CD14-positive monocyte (primary cell): ENCODE measurements at regions not wholly inside any gene's neighbourhood (a gene's known extent, or its start where the extent isn't known, plus 50 kb on each side); places are given as distances from the start of the nearest gene placed in this dataset.

Experiments used
- DNase-seq, 3 donors: peaks; one replicate each; pipeline ENCODE4 v3.0.0-alpha.2; 2011 to 2022
- H2AFZ ChIP-seq: 2 replicates; pipeline ENCODE4 v1.6.0; 2012; ENCODE audit warnings: mild to moderate bottlenecking, low read depth, low read length, inconsistent platforms; ENCODE audit not compliant: insufficient read depth, poor library complexity, severe bottlenecking
- H3K27ac ChIP-seq, 2 donors: 1 replicate in 1 of 2; 2 replicates in 1 of 2; pipeline ENCODE4 v1.5.1; 2012 to 2013; ENCODE audit warnings: low read length in 2 of 2, control low read depth in 1 of 2, inconsistent platforms in 1 of 2, low read depth in 1 of 2, mild to moderate bottlenecking in 1 of 2
- H3K27me3 ChIP-seq, 2 donors: one replicate each; pipeline versions ENCODE4 v1.6.0 to v1.6.1; 2011 to 2013; ENCODE audit warnings: low read length in 2 of 2; ENCODE audit not compliant: control insufficient read depth in 2 of 2, insufficient read depth in 2 of 2
- H3K36me3 ChIP-seq, 2 donors: replicated peaks in 1 of 2; 1 replicate in 1 of 2; 2 replicates in 1 of 2; pipeline versions ENCODE4 v1.5.1 to v1.6.1; 2012 to 2013; ENCODE audit warnings: low read length in 2 of 2, control low read depth in 1 of 2, inconsistent platforms in 1 of 2, mild to moderate bottlenecking in 1 of 2; ENCODE audit not compliant: insufficient read depth in 2 of 2, control insufficient read depth in 1 of 2
- H3K4me1 ChIP-seq, 2 donors: 1 replicate in 1 of 2; 2 replicates in 1 of 2; pipeline versions ENCODE4 v1.5.1 to v1.6.1; 2012 to 2013; ENCODE audit warnings: low read length in 2 of 2, control low read depth in 1 of 2, inconsistent platforms in 1 of 2, mild to moderate bottlenecking in 1 of 2, moderate library complexity in 1 of 2; ENCODE audit not compliant: insufficient read depth in 2 of 2, control insufficient read depth in 1 of 2
- H3K4me2 ChIP-seq: replicated peaks from 2 replicates; pipeline ENCODE3; 2012; ENCODE audit warnings: low read length, moderate library complexity, mild to moderate bottlenecking; ENCODE audit not compliant: poor library complexity, severe bottlenecking; ENCODE audit errors: extremely low read depth
- H3K4me3 ChIP-seq, 3 experiments: fragments of 200-600 bp in 1 of 3; sonication (generic) in 1 of 3; replicated peaks in 1 of 3; 1 replicate in 2 of 3; 2 replicates in 1 of 3; pipeline ENCODE4 v1.5.1; 2011 to 2013; ENCODE audit warnings: low read length in 3 of 3, mild to moderate bottlenecking in 3 of 3, control low read depth in 2 of 3, low read depth in 2 of 3, inconsistent platforms in 1 of 3, moderate library complexity in 1 of 3
- H3K79me2 ChIP-seq: 2 replicates; pipeline ENCODE4 v1.6.0; 2012; ENCODE audit warnings: mild to moderate bottlenecking, control low read depth, inconsistent platforms, low read length, moderate library complexity; ENCODE audit not compliant: insufficient read depth
- H3K9ac ChIP-seq: 2 replicates; pipeline ENCODE4 v1.6.0; 2017; ENCODE audit warnings: low read length, mild to moderate bottlenecking; ENCODE audit not compliant: insufficient read depth, poor library complexity, severe bottlenecking
- H3K9me3 ChIP-seq, 2 donors: replicated peaks in 1 of 2; 1 replicate in 1 of 2; 2 replicates in 1 of 2; pipeline versions ENCODE4 v1.5.1 to v1.6.1; 2012 to 2013; ENCODE audit warnings: low read length in 2 of 2, control low read depth in 1 of 2; ENCODE audit not compliant: control insufficient read depth in 1 of 2, insufficient read depth in 1 of 2
- H4K20me1 ChIP-seq: 2 replicates; pipeline ENCODE4 v1.6.0; 2012; ENCODE audit warnings: mild to moderate bottlenecking, low read length, control low read depth, moderate library complexity; ENCODE audit not compliant: insufficient read depth
- H3K27ac Mint-ChIP-seq, 7 donors: one replicate each; pipeline ENCODE4 v1.8.0; 2020; ENCODE audit warnings: mild to moderate bottlenecking in 7 of 7, mixed read lengths in 7 of 7, moderate library complexity in 6 of 7, inconsistent platforms in 2 of 7
- H3K27me3 Mint-ChIP-seq, 3 donors: one replicate each; pipeline ENCODE4 v1.8.0; 2021 to 2022; ENCODE audit warnings: low read depth in 3 of 3, mild to moderate bottlenecking in 3 of 3, mixed read lengths in 3 of 3, moderate library complexity in 3 of 3, inconsistent platforms in 1 of 3
- H3K36me3 Mint-ChIP-seq, 2 donors: one replicate each; pipeline ENCODE4 v1.8.0; 2020; ENCODE audit warnings: mixed read lengths in 2 of 2, inconsistent platforms in 1 of 2, mild to moderate bottlenecking in 1 of 2
- H3K4me1 Mint-ChIP-seq: one replicate; pipeline ENCODE4 v1.8.0; 2020; ENCODE audit warnings: mild to moderate bottlenecking, mixed read lengths
- H3K4me3 Mint-ChIP-seq, 2 donors: one replicate each; pipeline ENCODE4 v1.8.0; 2020; ENCODE audit warnings: mild to moderate bottlenecking in 2 of 2, mixed read lengths in 2 of 2, moderate library complexity in 1 of 2
- H3K9me3 Mint-ChIP-seq, 7 donors: one replicate each; pipeline ENCODE4 v1.8.0; 2020 to 2022; ENCODE audit warnings: mixed read lengths in 7 of 7, mild to moderate bottlenecking in 6 of 7, moderate library complexity in 6 of 7, inconsistent platforms in 2 of 7
- CTCF ChIP-seq: fragments of 200-600 bp; IDR thresholded peaks from one replicate; pipeline ENCODE4 v1.8.0; 2022; ENCODE audit warnings: antibody characterized with exemption, mild to moderate bottlenecking
- WGBS: methylation state at CpG from one replicate; pipeline ENCODE4 v1.1.5; 2013; ENCODE audit warnings: missing lambda C conversion rate; ENCODE audit not compliant: insufficient coverage; 5-methylcytosine and 5-hydroxymethylcytosine counted together
- intact Hi-C, 2 donors: fragments of 100-400 bp; cut with micrococcal nuclease; formaldehyde crosslinking; loops; one replicate each; pipeline versions ENCODE4 v1.15.0 to v1.15.1; 2023

- Histone ChIP-seq H2AFZ (no peak overlapping the region), H3K27ac (no peak overlapping the region), H3K9ac (no peak overlapping the region), H3K4me3 (no peak overlapping the region), H3K27me3 (no peaks in the 10 kb centered on the region), H3K79me2 (no peaks in the 10 kb centered on the region), H3K9me3 (peaks cover 15 to 19% of the 10 kb centered on the region in 2 donors), H3K36me3 (no peaks in the 10 kb centered on the region), H3K4me2 (no peak overlapping the region), H4K20me1 (no peaks in the 10 kb centered on the region), H3K4me1 (no peaks in the 10 kb centered on the region)
- TF ChIP-seq CTCF = no peak
- Mint-ChIP-seq H3K36me3 (no peaks in the 10 kb centered on the region), H3K4me3 (no peak overlapping the region), H3K27ac (no peak overlapping the region), H3K9me3 (peaks cover 13 to 28% (median 22%) of the 10 kb centered on the region in 7 donors), H3K27me3 (peaks cover 0 to 3% (median 1%) of the 10 kb centered on the region in 3 donors), H3K4me1 (peaks cover 6% of the 10 kb centered on the region)
- no peak for DNase-seq
- intact Hi-C loops = no loop called here
These were observed 70.6 kb upstream of the DAZL start for GRCh38 chr3:16675805-16676204.

- Histone ChIP-seq H2AFZ (no peak overlapping the region), H3K4me2 (no peak overlapping the region), H4K20me1 (no peaks in the 10 kb centered on the region), H3K79me2 (no peaks in the 10 kb centered on the region), H3K36me3 (no peaks in the 10 kb centered on the region), H3K27me3 (no peaks in the 10 kb centered on the region), H3K27ac (no peak overlapping the region), H3K4me3 (no peak overlapping the region), H3K9me3 (no peaks in the 10 kb centered on the region), H3K4me1 (no peaks in the 10 kb centered on the region), H3K9ac (no peak overlapping the region)
- no peaks in the 10 kb centered on the region for H3K4me1 Mint-ChIP-seq
- DNase-seq = no peak
- H3K27me3 Mint-ChIP-seq = peaks cover 0 to 2% (median 0%) of the 10 kb centered on the region in 3 donors
- no peak for TF ChIP-seq CTCF
- intact Hi-C loops = no loop called here
- no peaks in the 10 kb centered on the region for H3K36me3 Mint-ChIP-seq
- WGBS = 100% methylated on average over 3 of the region's 3 CpGs
- no peak overlapping the region for H3K4me3 Mint-ChIP-seq
- no peak overlapping the region for H3K27ac Mint-ChIP-seq
- peaks cover 3 to 8% (median 6%) of the 10 kb centered on the region in 7 donors for H3K9me3 Mint-ChIP-seq
These were observed 81.5 kb upstream of the DAZL start for GRCh38 chr3:16686679-16687078.
